Hippocampal formation (tissue), 2 donors: ENCODE measurements at regions not wholly inside any gene's neighbourhood (a gene's known extent, or its start where the extent isn't known, plus 50 kb on each side); places are given as distances from the start of the nearest gene placed in this dataset.
"Not testable (repeated sequence)": the region's sequence is repeated elsewhere in the genome, so short reads cannot be mapped to it uniquely, and the experiment has no call there.

Experiments
- DNase-seq, 2 donors: peaks; one replicate each; lab custom pipeline; 2025; lab: John Stamatoyannopoulos, UW

- DNase-seq: no peak
Measured at GRCh38 chr12:126966498-126966897, 1300.5 kb upstream of the TMEM132C start.

- no peak for DNase-seq
Measured at GRCh38 chr12:126967152-126967551, 1299.8 kb upstream of the TMEM132C start.

- DNase-seq: no peak
Measured at GRCh38 chr12:126974779-126975178, 1292.2 kb upstream of the TMEM132C start.

- DNase-seq: no peak
Measured at GRCh38 chr12:126976579-126976978, 1290.4 kb upstream of the TMEM132C start.

GRCh38 chr12:126979564-126979963 is 1287.4 kb upstream of the TMEM132C start:
- not testable (repeated sequence) for DNase-seq

- no peak for DNase-seq
Measured at GRCh38 chr12:126982707-126983106, 1284.3 kb upstream of the TMEM132C start.

- DNase-seq: not testable (repeated sequence)
Measured at GRCh38 chr12:126983735-126984134, 1283.2 kb upstream of the TMEM132C start.

- not testable (repeated sequence) for DNase-seq
Measured at GRCh38 chr12:126985663-126986062, 1281.3 kb upstream of the TMEM132C start.

- DNase-seq: no peak
Measured at GRCh38 chr12:126989532-126989931, 1277.4 kb upstream of the TMEM132C start.

GRCh38 chr12:126993898-126994297 is 1273.1 kb upstream of the TMEM132C start:
- DNase-seq: no peak

- no peak for DNase-seq
Measured at GRCh38 chr12:126994599-126994998, 1272.4 kb upstream of the TMEM132C start.

GRCh38 chr12:126998031-126998430 is 1268.9 kb upstream of the TMEM132C start:
- no peak for DNase-seq

- DNase-seq: no peak
Measured at GRCh38 chr12:126998747-126999285, 1268.2 kb upstream of the TMEM132C start.

GRCh38 chr12:126999352-126999751 is 1267.6 kb upstream of the TMEM132C start:
- no peak for DNase-seq

- DNase-seq: no peak
Measured at GRCh38 chr12:127005406-127005805, 1261.6 kb upstream of the TMEM132C start.

- DNase-seq: no peak
Measured at GRCh38 chr12:127006972-127007371, 1260.0 kb upstream of the TMEM132C start.

- DNase-seq: no peak
Measured at GRCh38 chr12:127008755-127009403, 1258.1 kb upstream of the TMEM132C start.

GRCh38 chr12:127012109-127012508 is 1254.9 kb upstream of the TMEM132C start:
- no peak for DNase-seq

GRCh38 chr12:127013197-127013596 is 1253.8 kb upstream of the TMEM132C start:
- no peak for DNase-seq

GRCh38 chr12:127014079-127014478 is 1252.9 kb upstream of the TMEM132C start:
- no peak for DNase-seq

GRCh38 chr12:127024791-127025190 is 1242.2 kb upstream of the TMEM132C start:
- DNase-seq: no peak

GRCh38 chr12:127025545-127025944 is 1241.4 kb upstream of the TMEM132C start:
- no peak for DNase-seq

- DNase-seq: no peak
Measured at GRCh38 chr12:127035011-127035879, 1231.7 kb upstream of the TMEM132C start.
